ENCODE measurements at regions not wholly inside any gene's neighbourhood (a gene's known extent, or its start where the extent isn't known, plus 50 kb on each side); places are given as distances from the start of the nearest gene placed in this dataset.
"Not testable (repeated sequence)": the region's sequence is repeated elsewhere in the genome, so short reads cannot be mapped to it uniquely, and the experiment has no call there.

DNA sequence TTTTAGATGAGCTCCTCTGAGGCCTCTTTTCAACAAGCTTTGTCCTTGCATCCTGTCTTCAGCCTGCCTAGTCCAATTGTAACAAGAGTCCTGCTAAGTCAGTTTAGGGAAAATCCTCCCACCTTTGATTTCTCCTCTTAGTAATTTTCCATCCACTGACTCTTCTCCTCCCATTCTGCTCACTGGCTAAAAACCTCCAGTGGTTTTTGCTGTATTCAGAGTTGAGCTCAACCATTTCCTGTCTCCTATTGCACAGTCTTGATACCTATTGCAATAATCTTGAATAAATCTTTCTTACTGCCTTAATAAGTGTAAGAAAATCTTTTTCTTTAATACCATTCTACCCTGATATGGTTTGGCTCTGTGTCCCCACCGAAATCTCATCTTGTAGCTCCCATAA lies 117.8 kb upstream of the ENPP6 start:
- TF ChIP-seq, protein P1, sequence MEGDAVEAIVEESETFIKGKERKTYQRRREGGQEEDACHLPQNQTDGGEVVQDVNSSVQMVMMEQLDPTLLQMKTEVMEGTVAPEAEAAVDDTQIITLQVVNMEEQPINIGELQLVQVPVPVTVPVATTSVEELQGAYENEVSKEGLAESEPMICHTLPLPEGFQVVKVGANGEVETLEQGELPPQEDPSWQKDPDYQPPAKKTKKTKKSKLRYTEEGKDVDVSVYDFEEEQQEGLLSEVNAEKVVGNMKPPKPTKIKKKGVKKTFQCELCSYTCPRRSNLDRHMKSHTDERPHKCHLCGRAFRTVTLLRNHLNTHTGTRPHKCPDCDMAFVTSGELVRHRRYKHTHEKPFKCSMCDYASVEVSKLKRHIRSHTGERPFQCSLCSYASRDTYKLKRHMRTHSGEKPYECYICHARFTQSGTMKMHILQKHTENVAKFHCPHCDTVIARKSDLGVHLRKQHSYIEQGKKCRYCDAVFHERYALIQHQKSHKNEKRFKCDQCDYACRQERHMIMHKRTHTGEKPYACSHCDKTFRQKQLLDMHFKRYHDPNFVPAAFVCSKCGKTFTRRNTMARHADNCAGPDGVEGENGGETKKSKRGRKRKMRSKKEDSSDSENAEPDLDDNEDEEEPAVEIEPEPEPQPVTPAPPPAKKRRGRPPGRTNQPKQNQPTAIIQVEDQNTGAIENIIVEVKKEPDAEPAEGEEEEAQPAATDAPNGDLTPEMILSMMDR (IDR thresholded peaks at IDR 0.05; ENCODE audit: control extremely low read depth, extremely low read depth), result no peak
- Histone ChIP-seq H3K36me3 (ENCODE audit: control insufficient read depth in 4 of 4, insufficient read depth in 4 of 4, low read length in 4 of 4) (no peaks in the 10 kb centered on the region), H3K9me3 (ENCODE audit: control insufficient read depth in 4 of 4, insufficient read depth in 3 of 4, low read length in 3 of 4) (peaks cover 0 to 6% (median 0%) of the 10 kb centered on the region in 4 donors), H3K27me3 (ENCODE audit: control insufficient read depth in 3 of 3, insufficient read depth in 3 of 3, low read length in 2 of 3) (no peaks in the 10 kb centered on the region), H3K9ac (ENCODE audit: insufficient read depth in 1 of 2, low read length in 2 of 2) (no peak overlapping the region), H3K4me1 (ENCODE audit: control insufficient read depth in 5 of 5, insufficient read depth in 5 of 5, low read length in 5 of 5) (peaks cover 0 to 9% (median 0%) of the 10 kb centered on the region in 5 donors), H3K27ac (ENCODE audit: low read depth in 1 of 2, low read length in 1 of 2) (no peak overlapping the region), H3K4me3 (no peak overlapping the region)
- DNase-seq (no peak), ATAC-seq (ENCODE audit: insufficient read depth, low FRiP score) (no peak)
- WGBS, 2 donors, result 0% methylated on average over 1 of the region's 1 CpG

DNA sequence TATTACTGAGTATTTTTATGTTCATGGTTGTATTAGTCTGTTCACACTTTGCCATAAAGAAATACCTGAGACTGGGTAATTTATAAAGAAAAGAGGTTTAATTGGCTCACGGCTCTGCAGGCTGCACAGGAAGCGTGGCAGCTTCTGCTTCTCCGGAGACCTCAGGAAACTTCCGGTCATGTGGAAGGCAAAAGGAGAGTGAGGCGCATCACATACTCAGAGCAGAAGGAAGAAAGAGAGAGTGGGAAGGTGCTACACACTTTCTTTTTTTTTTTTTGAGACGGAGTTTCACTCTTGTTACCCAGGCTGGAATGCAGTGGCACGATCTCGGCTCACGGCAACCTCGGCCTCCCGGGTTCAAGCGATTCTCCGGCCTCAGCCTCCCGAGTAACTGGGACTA lies 115.8 kb upstream of the ENPP6 start:
- ATAC-seq (ENCODE audit: insufficient read depth, low FRiP score); H3K27me3 ChIP-seq (ENCODE audit: control insufficient read depth in 3 of 3, insufficient read depth in 3 of 3, low read length in 2 of 3); H3K4me3 ChIP-seq; H3K27ac ChIP-seq (ENCODE audit: low read depth in 1 of 2, low read length in 1 of 2); H3K9ac ChIP-seq (ENCODE audit: insufficient read depth in 1 of 2, low read length in 2 of 2); H3K36me3 ChIP-seq (ENCODE audit: control insufficient read depth in 4 of 4, insufficient read depth in 4 of 4, low read length in 4 of 4); H3K9me3 ChIP-seq (ENCODE audit: control insufficient read depth in 4 of 4, insufficient read depth in 3 of 4, low read length in 3 of 4); DNase-seq: not testable (repeated sequence)
- peaks cover 0 to 23% (median 11%) of the 10 kb centered on the region in 5 donors for H3K4me1 ChIP-seq (ENCODE audit: control insufficient read depth in 5 of 5, insufficient read depth in 5 of 5, low read length in 5 of 5)
- WGBS, 2 donors, result 66 to 84% methylated on average over 14 of the region's 14 CpGs

DNA sequence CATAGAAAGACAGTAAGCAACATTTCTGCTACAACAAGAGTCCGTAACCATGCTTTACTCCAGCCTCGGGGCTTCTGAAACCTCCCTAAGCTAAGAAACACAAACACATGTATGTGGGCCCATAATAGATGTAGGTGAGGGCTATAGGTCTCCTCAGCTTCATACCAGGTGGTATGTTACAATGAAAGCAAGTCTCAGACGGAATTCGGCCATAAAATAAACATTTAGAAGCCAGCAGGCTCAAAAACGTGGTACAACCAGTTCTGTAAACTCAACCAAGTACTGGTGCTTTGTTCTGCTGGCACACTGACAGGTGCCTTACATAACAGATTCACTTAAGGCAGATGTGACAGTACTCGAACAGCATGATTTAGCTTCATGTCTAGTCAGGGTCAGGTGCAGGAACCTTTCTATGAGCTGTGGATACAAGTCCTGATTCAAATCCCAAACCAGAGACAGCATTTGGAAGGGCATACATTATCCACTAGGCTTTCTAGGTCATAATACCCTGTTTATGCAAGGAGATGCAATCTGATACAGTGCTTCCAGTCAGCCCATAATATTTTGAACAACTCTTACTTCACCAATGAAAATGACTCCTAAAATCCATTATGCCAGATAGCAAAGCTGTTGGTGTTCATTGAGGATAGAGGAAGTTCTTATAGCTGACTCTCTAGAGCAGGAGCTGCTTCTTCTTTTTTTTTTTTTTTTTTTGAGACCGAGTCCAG lies 113.8 kb upstream of the ENPP6 start:
- Histone ChIP-seq H3K4me3 (no peak overlapping the region), H3K9me3 (ENCODE audit: control insufficient read depth in 4 of 4, insufficient read depth in 3 of 4, low read length in 3 of 4) (no peaks in the 10 kb centered on the region), H3K27ac (ENCODE audit: low read depth in 1 of 2, low read length in 1 of 2) (peak overlapping the region in 1 of 2 donors; percentile 58), H3K9ac (ENCODE audit: insufficient read depth in 1 of 2, low read length in 2 of 2) (no peak overlapping the region), H3K36me3 (ENCODE audit: control insufficient read depth in 4 of 4, insufficient read depth in 4 of 4, low read length in 4 of 4) (no peaks in the 10 kb centered on the region), H3K27me3 (ENCODE audit: control insufficient read depth in 3 of 3, insufficient read depth in 3 of 3, low read length in 2 of 3) (no peaks in the 10 kb centered on the region), H3K4me1 (ENCODE audit: control insufficient read depth in 5 of 5, insufficient read depth in 5 of 5, low read length in 5 of 5) (peaks cover 0 to 23% (median 11%) of the 10 kb centered on the region in 5 donors)
- ATAC-seq (ENCODE audit: insufficient read depth, low FRiP score) (peak; percentile 56), DNase-seq (peak; percentile 53 to 82 (median 73))
- WGBS, 2 donors, result 54 to 68% methylated on average over 6 to 7 of the region's 7 CpGs
- TF ChIP-seq, protein P1 (IDR thresholded peaks at IDR 0.05; ENCODE audit: control extremely low read depth, extremely low read depth), result no peak

DNA sequence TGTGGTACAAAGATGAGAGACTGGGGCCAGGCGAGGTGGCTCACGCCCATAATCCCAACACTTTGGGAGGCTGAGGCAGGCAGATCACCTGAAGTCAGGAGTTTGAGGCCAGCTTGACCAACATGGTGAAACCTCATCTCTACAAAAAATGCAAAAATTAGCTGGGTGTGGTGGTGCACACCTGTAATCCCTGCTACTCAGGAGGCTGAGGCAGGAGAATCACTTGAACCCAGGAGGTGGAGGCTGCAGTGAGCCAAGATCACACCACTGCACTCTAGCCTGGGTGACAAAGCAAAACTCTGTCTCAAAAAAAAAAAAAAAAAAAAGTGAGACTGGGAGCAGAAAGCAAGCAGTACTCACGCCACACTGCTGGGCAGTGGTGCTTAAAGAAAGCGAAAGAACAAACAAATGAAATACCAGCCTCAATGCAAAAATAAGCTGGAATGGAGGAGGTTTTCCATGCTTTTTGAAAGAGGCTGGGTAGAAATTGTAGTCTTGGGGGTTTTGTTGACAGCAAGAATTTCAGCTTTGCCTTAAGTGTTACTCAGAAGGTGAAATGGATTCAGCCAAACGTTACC lies 112.9 kb upstream of the ENPP6 start:
- not testable (repeated sequence) for ATAC-seq (ENCODE audit: insufficient read depth, low FRiP score)
- 78 to 90% methylated on average over 5 of the region's 5 CpGs for WGBS, 2 donors
- DNase-seq, result peak in 1 of 3 donors; percentile 22

More for the DNA sequence above, 112.9 kb upstream of the ENPP6 start:
- H3K36me3 ChIP-seq (ENCODE audit: control insufficient read depth in 4 of 4, insufficient read depth in 4 of 4, low read length in 4 of 4); H3K4me3 ChIP-seq; H3K9me3 ChIP-seq (ENCODE audit: control insufficient read depth in 4 of 4, insufficient read depth in 3 of 4, low read length in 3 of 4); H3K9ac ChIP-seq (ENCODE audit: insufficient read depth in 1 of 2, low read length in 2 of 2); H3K27me3 ChIP-seq (ENCODE audit: control insufficient read depth in 3 of 3, insufficient read depth in 3 of 3, low read length in 2 of 3): not testable (repeated sequence)
- peaks cover 0 to 23% (median 11%) of the 10 kb centered on the region in 5 donors for H3K4me1 ChIP-seq (ENCODE audit: control insufficient read depth in 5 of 5, insufficient read depth in 5 of 5, low read length in 5 of 5)
- peak overlapping the region in 1 of 2 donors; percentile 58 for H3K27ac ChIP-seq (ENCODE audit: low read depth in 1 of 2, low read length in 1 of 2)
